ENCODE measurements at regions not wholly inside any gene's neighbourhood (a gene's known extent, or its start where the extent isn't known, plus 50 kb on each side); places are given as distances from the start of the nearest gene placed in this dataset.
"Not testable (repeated sequence)": the region's sequence is repeated elsewhere in the genome, so short reads cannot be mapped to it uniquely, and the experiment has no call there.

DNA sequence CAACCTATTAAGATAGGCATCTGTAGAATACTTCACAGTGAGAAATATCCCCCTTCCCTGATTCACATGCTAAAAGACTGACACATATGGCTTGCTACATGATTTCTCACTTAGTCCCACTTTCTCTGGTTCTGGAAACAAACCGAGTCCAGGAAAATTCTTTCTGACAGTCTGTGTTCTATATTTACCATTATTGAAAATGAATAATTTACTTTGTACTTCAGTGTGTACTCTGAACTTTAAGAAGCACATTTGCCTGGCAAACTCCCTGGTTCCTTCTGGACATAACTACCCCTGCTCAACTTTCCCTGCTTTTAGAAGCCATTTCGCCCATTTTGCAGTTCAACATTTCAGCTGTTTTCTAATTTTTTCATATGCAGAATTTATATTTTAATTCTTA is 53.6 kb downstream of the APCS start:
- no peak for TF ChIP-seq MYC (IDR thresholded peaks at IDR 0.05; ENCODE audit: low read depth, low read length)
- no peak for TF ChIP-seq MAX (IDR thresholded peaks at IDR 0.05; ENCODE audit: low read depth, low read length)
- no peak for TF ChIP-seq POLR2A (IDR thresholded peaks at IDR 0.05; ENCODE audit: extremely low read depth, insufficient read length)
- TF ChIP-seq, protein P1, sequence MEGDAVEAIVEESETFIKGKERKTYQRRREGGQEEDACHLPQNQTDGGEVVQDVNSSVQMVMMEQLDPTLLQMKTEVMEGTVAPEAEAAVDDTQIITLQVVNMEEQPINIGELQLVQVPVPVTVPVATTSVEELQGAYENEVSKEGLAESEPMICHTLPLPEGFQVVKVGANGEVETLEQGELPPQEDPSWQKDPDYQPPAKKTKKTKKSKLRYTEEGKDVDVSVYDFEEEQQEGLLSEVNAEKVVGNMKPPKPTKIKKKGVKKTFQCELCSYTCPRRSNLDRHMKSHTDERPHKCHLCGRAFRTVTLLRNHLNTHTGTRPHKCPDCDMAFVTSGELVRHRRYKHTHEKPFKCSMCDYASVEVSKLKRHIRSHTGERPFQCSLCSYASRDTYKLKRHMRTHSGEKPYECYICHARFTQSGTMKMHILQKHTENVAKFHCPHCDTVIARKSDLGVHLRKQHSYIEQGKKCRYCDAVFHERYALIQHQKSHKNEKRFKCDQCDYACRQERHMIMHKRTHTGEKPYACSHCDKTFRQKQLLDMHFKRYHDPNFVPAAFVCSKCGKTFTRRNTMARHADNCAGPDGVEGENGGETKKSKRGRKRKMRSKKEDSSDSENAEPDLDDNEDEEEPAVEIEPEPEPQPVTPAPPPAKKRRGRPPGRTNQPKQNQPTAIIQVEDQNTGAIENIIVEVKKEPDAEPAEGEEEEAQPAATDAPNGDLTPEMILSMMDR (IDR thresholded peaks at IDR 0.05; ENCODE audit: low read depth, low read length) = no peak
- no peak for DNase-seq (ENCODE audit: low read depth)
- H3K4me3 ChIP-seq (ENCODE audit: low read depth, low read length) = no peak overlapping the region

DNA sequence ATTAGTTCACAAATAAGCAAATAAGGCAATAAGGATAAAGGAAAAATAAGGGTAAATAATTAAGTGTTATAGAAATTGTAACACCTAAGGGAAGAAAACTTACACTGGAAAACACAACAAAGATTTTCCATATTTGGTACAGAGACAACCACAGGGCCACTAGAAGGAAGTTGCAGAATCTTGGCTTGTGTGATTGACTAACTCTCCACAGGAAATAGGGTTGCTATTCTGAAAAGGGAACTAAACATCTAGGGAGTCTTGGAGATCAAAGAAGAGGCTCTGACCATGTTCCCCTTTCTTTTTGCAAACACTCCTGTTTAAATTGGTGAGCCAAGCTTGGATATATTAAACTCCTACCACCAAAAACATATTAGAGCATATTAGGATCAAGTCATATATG is 59.1 kb downstream of the APCS start:
- no peak overlapping the region for H3K4me3 ChIP-seq (ENCODE audit: low read depth, low read length)
- TF ChIP-seq POLR2A (IDR thresholded peaks at IDR 0.05; ENCODE audit: extremely low read depth, insufficient read length) (no peak), MAX (IDR thresholded peaks at IDR 0.05; ENCODE audit: low read depth, low read length) (peak; percentile 3; the same call in 1 of the 2 replicates)
- DNase-seq (ENCODE audit: low read depth) = peak; percentile 88

DNA sequence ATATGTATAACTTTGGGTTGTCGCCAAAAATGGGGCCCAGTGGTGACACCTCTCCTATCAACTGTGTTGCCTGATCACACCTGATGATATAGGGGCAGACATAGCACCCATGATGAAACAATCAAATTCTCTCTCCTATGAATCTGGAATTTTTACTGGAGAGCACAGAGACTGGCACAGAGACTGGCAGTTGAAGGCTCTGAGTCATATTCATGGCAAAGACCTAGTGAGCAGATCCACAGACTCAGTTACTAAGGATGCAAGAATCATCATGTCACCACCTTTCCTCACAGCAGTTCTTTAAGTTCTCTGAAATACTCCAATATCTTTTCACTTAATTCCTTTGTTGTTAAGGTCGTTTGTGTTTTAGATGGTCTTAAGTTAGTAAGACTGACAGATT is 60.0 kb downstream of the APCS start:
- no peak for TF ChIP-seq POLR2A (IDR thresholded peaks at IDR 0.05; ENCODE audit: extremely low read depth, insufficient read length)
- TF ChIP-seq MAX (IDR thresholded peaks at IDR 0.05; ENCODE audit: low read depth, low read length) = no peak
- TF ChIP-seq, protein P1 (IDR thresholded peaks at IDR 0.05; ENCODE audit: low read depth, low read length) = no peak
- no peak for TF ChIP-seq MYC (IDR thresholded peaks at IDR 0.05; ENCODE audit: low read depth, low read length)
- peak; percentile 17 for DNase-seq (ENCODE audit: low read depth)
- H3K4me3 ChIP-seq (ENCODE audit: low read depth, low read length) = no peak overlapping the region

DNA sequence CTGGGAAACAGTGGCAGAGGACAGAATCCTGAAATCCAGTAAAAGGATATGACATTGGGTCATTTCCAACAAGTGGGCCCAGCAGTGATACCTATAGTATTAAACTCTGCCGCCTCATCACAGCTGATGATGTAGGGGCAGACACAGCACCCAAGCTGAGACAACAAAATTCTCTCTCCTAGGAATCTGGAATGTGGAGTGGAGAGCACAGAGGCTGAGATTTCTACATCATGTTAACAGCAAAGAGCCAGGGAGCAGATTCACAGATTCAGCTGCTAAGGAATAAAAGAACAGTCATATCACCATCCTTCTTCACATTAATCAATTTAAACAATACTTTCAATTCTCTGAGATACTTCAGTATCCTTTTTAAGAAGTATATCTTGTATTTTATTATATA is 61.9 kb downstream of the CRP start:
- TF ChIP-seq MAX (IDR thresholded peaks at IDR 0.05; ENCODE audit: low read depth, low read length) (no peak), MYC (IDR thresholded peaks at IDR 0.05; ENCODE audit: low read depth, low read length) (no peak), POLR2A (IDR thresholded peaks at IDR 0.05; ENCODE audit: extremely low read depth, insufficient read length) (no peak)
- TF ChIP-seq, protein P1 (IDR thresholded peaks at IDR 0.05; ENCODE audit: low read depth, low read length) = no peak
- H3K4me3 ChIP-seq (ENCODE audit: low read depth, low read length) = no peak overlapping the region
- no peak for DNase-seq (ENCODE audit: low read depth)

- TF ChIP-seq MAX (IDR thresholded peaks at IDR 0.05; ENCODE audit: low read depth, low read length) = no peak
- TF ChIP-seq, protein P1 (IDR thresholded peaks at IDR 0.05; ENCODE audit: low read depth, low read length) = no peak
- TF ChIP-seq MYC (IDR thresholded peaks at IDR 0.05; ENCODE audit: low read depth, low read length) = no peak
- no peak for TF ChIP-seq POLR2A (IDR thresholded peaks at IDR 0.05; ENCODE audit: extremely low read depth, insufficient read length)
- no peak for DNase-seq (ENCODE audit: low read depth)
- H3K4me3 ChIP-seq (ENCODE audit: low read depth, low read length) = no peak overlapping the region
Observed at GRCh38 chr1:159653201-159653600, 61.2 kb downstream of the CRP start.

DNA sequence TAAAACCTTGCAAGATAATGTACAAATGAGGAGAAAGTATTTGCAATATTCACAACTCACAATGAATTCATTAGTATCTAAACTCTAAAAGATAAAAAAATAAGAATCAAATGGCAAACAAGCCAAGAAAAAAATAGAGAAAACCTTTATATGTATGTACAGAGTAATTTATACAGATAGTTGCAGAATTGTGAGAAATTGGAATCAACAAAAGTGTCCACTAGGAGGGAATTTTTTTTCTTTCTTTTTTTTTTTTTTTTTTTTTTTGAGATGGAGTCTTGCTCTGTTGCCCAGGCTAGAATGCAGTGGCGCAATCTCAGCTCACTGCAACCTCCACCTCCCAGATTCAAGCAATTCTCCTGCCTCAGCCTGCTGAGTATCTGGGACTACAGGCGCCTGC is 56.9 kb downstream of the CRP start:
- DNase-seq (ENCODE audit: low read depth); H3K4me3 ChIP-seq (ENCODE audit: low read depth, low read length): not testable (repeated sequence)
